ENCODE measurements at regions not wholly inside any gene's neighbourhood (a gene's known extent, or its start where the extent isn't known, plus 50 kb on each side); places are given as distances from the start of the nearest gene placed in this dataset.

DNA sequence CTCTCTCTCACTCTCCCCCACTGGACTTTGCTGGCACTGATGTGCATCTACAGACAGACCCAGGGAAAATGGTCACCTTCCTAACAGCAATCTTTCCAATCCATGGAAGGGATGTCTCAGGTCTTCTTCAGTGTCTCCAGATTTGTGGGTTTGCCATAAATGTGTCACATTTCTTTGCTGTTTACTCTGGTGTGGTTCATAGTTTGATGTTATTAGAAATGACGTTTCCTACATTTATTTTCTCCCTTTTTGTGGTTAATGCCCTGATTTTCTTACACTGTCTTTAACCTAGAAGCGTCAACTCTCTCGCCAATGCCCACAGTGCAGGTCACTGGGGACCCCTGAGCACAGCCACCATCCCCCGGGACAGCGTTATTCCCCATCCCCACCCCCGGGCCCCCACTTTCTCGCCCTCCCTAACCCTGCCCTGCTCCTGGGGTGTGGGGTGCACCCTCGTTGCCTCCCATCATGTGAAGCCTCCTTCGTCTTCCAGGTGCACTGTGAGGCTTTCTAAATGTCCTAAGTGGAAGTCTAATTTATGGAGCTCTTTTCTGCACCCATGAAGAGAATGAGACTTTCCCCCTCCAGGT, 86.5 kb downstream of the YTHDF1 start:
- TF ChIP-seq CTCF (IDR thresholded peaks at IDR 0.05) (no peak), POLR2A (IDR thresholded peaks at IDR 0.05) (no peak), POLR2AphosphoS5 (IDR thresholded peaks at IDR 0.05) (no peak)
